ENCODE measurements at regions not wholly inside any gene's neighbourhood (a gene's known extent, or its start where the extent isn't known, plus 50 kb on each side); places are given as distances from the start of the nearest gene placed in this dataset.

DNA sequence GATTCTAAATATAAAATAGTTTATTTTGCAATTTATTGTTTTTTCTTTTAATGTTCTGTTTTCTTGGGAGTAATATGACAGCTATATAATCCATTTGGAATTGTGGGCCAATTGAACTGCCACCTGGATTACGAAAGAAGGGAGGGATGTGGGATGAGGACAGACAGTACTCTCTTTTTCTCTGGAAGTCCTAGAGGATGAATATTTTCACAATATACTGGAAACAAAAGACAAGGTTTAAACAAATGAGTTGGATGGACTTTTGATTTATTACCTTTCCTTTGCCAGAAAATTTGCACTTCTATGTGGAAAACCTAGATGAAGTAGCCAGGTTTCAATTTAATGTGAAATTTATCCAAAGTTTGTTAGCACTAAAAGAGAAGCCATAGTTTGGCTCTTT lies 325.5 kb upstream of the IMPG1 start:
- H3K4me3 ChIP-seq (ENCODE audit: low read depth, low read length), result no peak overlapping the region
- H3K27me3 ChIP-seq (ENCODE audit: control insufficient read depth, insufficient read depth, low read length), result no peaks in the 10 kb centered on the region
- no peaks in the 10 kb centered on the region for H3K36me3 ChIP-seq (ENCODE audit: control insufficient read depth, insufficient read depth, low read length)
- FAIRE-seq (no peak), DNase-seq (ENCODE audit: low read depth) (no peak)
- TF ChIP-seq, protein P1, sequence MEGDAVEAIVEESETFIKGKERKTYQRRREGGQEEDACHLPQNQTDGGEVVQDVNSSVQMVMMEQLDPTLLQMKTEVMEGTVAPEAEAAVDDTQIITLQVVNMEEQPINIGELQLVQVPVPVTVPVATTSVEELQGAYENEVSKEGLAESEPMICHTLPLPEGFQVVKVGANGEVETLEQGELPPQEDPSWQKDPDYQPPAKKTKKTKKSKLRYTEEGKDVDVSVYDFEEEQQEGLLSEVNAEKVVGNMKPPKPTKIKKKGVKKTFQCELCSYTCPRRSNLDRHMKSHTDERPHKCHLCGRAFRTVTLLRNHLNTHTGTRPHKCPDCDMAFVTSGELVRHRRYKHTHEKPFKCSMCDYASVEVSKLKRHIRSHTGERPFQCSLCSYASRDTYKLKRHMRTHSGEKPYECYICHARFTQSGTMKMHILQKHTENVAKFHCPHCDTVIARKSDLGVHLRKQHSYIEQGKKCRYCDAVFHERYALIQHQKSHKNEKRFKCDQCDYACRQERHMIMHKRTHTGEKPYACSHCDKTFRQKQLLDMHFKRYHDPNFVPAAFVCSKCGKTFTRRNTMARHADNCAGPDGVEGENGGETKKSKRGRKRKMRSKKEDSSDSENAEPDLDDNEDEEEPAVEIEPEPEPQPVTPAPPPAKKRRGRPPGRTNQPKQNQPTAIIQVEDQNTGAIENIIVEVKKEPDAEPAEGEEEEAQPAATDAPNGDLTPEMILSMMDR (IDR thresholded peaks at IDR 0.05; ENCODE audit: insufficient read depth, low read length, severe bottlenecking), result no peak

DNA sequence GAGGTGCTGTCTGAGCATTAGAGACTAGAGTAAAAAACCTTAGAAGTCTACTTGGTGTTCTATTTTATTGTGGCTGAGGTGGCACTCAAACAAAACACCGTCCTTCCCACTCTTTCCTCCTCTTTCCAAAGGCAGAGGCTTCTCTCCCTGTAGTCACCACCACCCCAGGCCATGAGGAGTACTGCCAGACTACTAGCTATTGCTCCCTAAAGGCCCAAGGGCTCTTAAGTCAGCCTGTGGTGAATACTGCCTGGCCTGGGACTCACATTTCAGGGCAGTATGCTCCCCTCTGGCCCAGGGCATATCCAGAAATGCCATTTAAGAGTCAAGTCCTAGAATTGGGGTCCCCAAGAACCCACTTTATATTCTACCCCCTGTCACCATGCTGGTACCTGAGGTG lies 309.7 kb upstream of the IMPG1 start:
- DNase-seq (ENCODE audit: low read depth) (no peak), FAIRE-seq (no peak)
- H3K27me3 ChIP-seq (ENCODE audit: control insufficient read depth, insufficient read depth, low read length), result no peaks in the 10 kb centered on the region
- TF ChIP-seq, protein P1 (IDR thresholded peaks at IDR 0.05; ENCODE audit: insufficient read depth, low read length, severe bottlenecking), result no peak
- no peaks in the 10 kb centered on the region for H3K36me3 ChIP-seq (ENCODE audit: control insufficient read depth, insufficient read depth, low read length)
- H3K4me3 ChIP-seq (ENCODE audit: low read depth, low read length), result no peak overlapping the region

DNA sequence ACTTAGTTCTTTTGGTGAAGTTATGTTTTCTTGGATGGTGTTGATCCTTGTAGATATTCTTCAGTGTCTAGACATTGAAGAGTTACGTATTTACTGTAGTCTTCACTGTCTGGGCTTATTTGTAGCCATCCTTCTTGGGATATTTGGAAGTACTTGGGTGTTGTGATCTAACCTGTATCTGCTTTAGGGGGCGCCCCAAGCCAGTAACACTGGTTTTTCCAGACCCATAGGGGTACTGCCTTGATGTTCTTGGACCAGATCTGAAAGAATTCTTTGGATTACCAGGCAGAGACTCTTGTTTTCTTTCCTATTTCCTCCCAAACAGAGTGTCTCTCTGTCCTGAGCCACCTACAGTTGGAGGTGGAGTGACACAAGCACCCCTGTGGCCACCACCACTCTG lies 309.1 kb upstream of the IMPG1 start:
- DNase-seq (ENCODE audit: low read depth), result no peak
- no peaks in the 10 kb centered on the region for H3K36me3 ChIP-seq (ENCODE audit: control insufficient read depth, insufficient read depth, low read length)
- no peaks in the 10 kb centered on the region for H3K27me3 ChIP-seq (ENCODE audit: control insufficient read depth, insufficient read depth, low read length)
- H3K4me3 ChIP-seq (ENCODE audit: low read depth, low read length), result no peak overlapping the region
- FAIRE-seq, result no peak
- TF ChIP-seq, protein P1 (IDR thresholded peaks at IDR 0.05; ENCODE audit: insufficient read depth, low read length, severe bottlenecking), result no peak

GRCh38 chr6:76351275-76351674 lies 278.8 kb upstream of the IMPG1 start:
- H3K36me3 ChIP-seq (ENCODE audit: control insufficient read depth, insufficient read depth, low read length), result no peaks in the 10 kb centered on the region
- peak; percentile 14 for DNase-seq (ENCODE audit: low read depth)
- TF ChIP-seq, protein P1 (IDR thresholded peaks at IDR 0.05; ENCODE audit: insufficient read depth, low read length, severe bottlenecking), result peak; percentile 8
- no peaks in the 10 kb centered on the region for H3K27me3 ChIP-seq (ENCODE audit: control insufficient read depth, insufficient read depth, low read length)
- no peak overlapping the region for H3K4me3 ChIP-seq (ENCODE audit: low read depth, low read length)
- no peak for FAIRE-seq

DNA sequence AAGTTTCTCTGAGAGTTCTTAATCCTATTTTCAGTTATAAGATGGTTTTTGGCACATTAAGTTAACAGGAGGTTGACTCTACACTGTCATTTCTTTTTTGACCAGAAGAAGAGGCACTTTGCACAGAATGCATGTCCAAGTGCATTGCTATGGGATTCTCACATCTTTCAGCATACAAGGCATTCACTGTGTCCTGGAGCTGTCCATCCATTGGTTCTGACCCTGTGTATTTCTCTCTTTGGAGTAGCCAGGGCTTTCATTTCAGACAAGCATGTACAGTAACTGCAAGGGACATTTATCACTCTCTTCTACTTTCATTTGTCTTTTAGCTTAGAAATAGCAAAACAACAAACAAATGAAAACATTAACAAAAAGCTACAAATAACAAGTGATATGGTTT lies 275.1 kb upstream of the IMPG1 start:
- no peak for FAIRE-seq
- no peaks in the 10 kb centered on the region for H3K36me3 ChIP-seq (ENCODE audit: control insufficient read depth, insufficient read depth, low read length)
- TF ChIP-seq, protein P1 (IDR thresholded peaks at IDR 0.05; ENCODE audit: insufficient read depth, low read length, severe bottlenecking), result no peak
- H3K4me3 ChIP-seq (ENCODE audit: low read depth, low read length), result no peak overlapping the region
- no peaks in the 10 kb centered on the region for H3K27me3 ChIP-seq (ENCODE audit: control insufficient read depth, insufficient read depth, low read length)
- DNase-seq (ENCODE audit: low read depth), result no peak

- DNase-seq (ENCODE audit: low read depth), result no peak
- H3K36me3 ChIP-seq (ENCODE audit: control insufficient read depth, insufficient read depth, low read length), result no peaks in the 10 kb centered on the region
- no peaks in the 10 kb centered on the region for H3K27me3 ChIP-seq (ENCODE audit: control insufficient read depth, insufficient read depth, low read length)
- FAIRE-seq, result no peak
- TF ChIP-seq, protein P1 (IDR thresholded peaks at IDR 0.05; ENCODE audit: insufficient read depth, low read length, severe bottlenecking), result no peak
- no peak overlapping the region for H3K4me3 ChIP-seq (ENCODE audit: low read depth, low read length)
Observed at GRCh38 chr6:76342611-76343160, 270.2 kb upstream of the IMPG1 start.

All from bronchial epithelial cell (primary cell).